Fibroblast of lung (primary cell): ENCODE measurements at regions not wholly inside any gene's neighbourhood (a gene's known extent, or its start where the extent isn't known, plus 50 kb on each side); places are given as distances from the start of the nearest gene placed in this dataset.

Experiments used
- DNase-seq, 2 donors: peaks; one replicate each; pipeline versions ENCODE4 v3.0.0 to v3.0.0-alpha.2; 2010; ENCODE audit warnings: low read depth in 2 of 2
- H2AFZ ChIP-seq: 2 replicates; pipeline ENCODE4 v1.5.1; 2012; ENCODE audit warnings: low read length, control low read depth, inconsistent platforms
- H3K27ac ChIP-seq: 2 replicates; pipeline ENCODE4 v1.5.1; 2011; ENCODE audit warnings: low read length, control low read depth; ENCODE audit not compliant: insufficient read depth
- H3K27me3 ChIP-seq: 2 replicates; pipeline ENCODE4 v1.5.1; 2011; ENCODE audit warnings: mild to moderate bottlenecking, low read length; ENCODE audit not compliant: control insufficient read depth, insufficient read depth
- H3K36me3 ChIP-seq: 2 replicates; pipeline ENCODE4 v1.5.1; 2011; ENCODE audit warnings: low read length; ENCODE audit not compliant: control insufficient read depth, insufficient read depth
- H3K4me1 ChIP-seq: 2 replicates; pipeline ENCODE4 v1.5.1; 2011; ENCODE audit warnings: low read length; ENCODE audit not compliant: control insufficient read depth, insufficient read depth; ENCODE audit errors: extremely low read depth
- H3K4me2 ChIP-seq: 2 replicates; pipeline ENCODE4 v1.5.1; 2011; ENCODE audit warnings: low read length, control low read depth; ENCODE audit not compliant: insufficient read depth; ENCODE audit errors: extremely low read depth
- H3K4me3 ChIP-seq, 4 experiments: fragments of 200-600 bp in 1 of 4; sonication (generic) in 1 of 4; replicated peaks in 1 of 4; 2 replicates each; pipeline ENCODE4 v1.5.1; 2011 to 2016; ENCODE audit warnings: low read length in 4 of 4, low read depth in 3 of 4, mild to moderate bottlenecking in 3 of 4, control low read depth in 2 of 4, inconsistent platforms in 1 of 4, mixed read lengths in 1 of 4; ENCODE audit not compliant: insufficient read depth in 1 of 4; ENCODE audit errors: control extremely low read depth in 1 of 4
- H3K79me2 ChIP-seq: 2 replicates; pipeline ENCODE4 v1.5.1; 2012; ENCODE audit warnings: mild to moderate bottlenecking, low read length, inconsistent platforms; ENCODE audit not compliant: control insufficient read depth, insufficient read depth
- H3K9ac ChIP-seq: 2 replicates; pipeline ENCODE4 v1.5.1; 2011; ENCODE audit warnings: mild to moderate bottlenecking, low read length, control low read depth; ENCODE audit not compliant: insufficient read depth
- H3K9me3 ChIP-seq: 2 replicates; pipeline ENCODE4 v1.5.1; 2012; ENCODE audit warnings: low read depth, low read length; ENCODE audit not compliant: control insufficient read depth, insufficient read depth
- H4K20me1 ChIP-seq: 2 replicates; pipeline ENCODE4 v1.5.1; 2011; ENCODE audit warnings: low read length; ENCODE audit not compliant: control insufficient read depth, insufficient read depth; ENCODE audit errors: extremely low read depth
- CTCF ChIP-seq, 2 donors: IDR thresholded peaks in 1 of 2; conservative IDR thresholded peaks in 1 of 2; 1 replicate in 1 of 2; 2 replicates in 1 of 2; pipeline ENCODE4 v1.5.1; 2011 to 2012; ENCODE audit warnings: low read length in 2 of 2, control low read depth in 1 of 2, inconsistent platforms in 1 of 2, low read depth in 1 of 2, mild to moderate bottlenecking in 1 of 2
- EZH2 ChIP-seq: IDR thresholded peaks from 2 replicates; pipeline ENCODE4 v1.5.1; 2012; ENCODE audit warnings: low read length, control low read depth, mild to moderate bottlenecking; ENCODE audit errors: missing control alignments

GRCh38 chr11:96758957-96759356 lies 369.1 kb downstream of the JRKL start:
- Histone ChIP-seq H3K27me3 (no peaks in the 10 kb centered on the region), H3K9ac (no peak overlapping the region), H3K4me1 (no peaks in the 10 kb centered on the region), H4K20me1 (no peaks in the 10 kb centered on the region), H3K9me3 (no peaks in the 10 kb centered on the region), H3K36me3 (no peaks in the 10 kb centered on the region), H3K4me2 (no peak overlapping the region), H3K27ac (no peak overlapping the region), H3K4me3 (no peak overlapping the region), H3K79me2 (no peaks in the 10 kb centered on the region), H2AFZ (no peak overlapping the region)
- no peak for DNase-seq
- TF ChIP-seq EZH2: no peak
- no peak for TF ChIP-seq CTCF (conservative IDR thresholded peaks at IDR 0.05 in 1 of 2, IDR thresholded peaks at IDR 0.05 in 1 of 2; ENCODE audit: low read depth in 1 of 2, low read length in 2 of 2)

GRCh38 chr11:96760306-96760705 lies 370.5 kb downstream of the JRKL start:
- H3K36me3 ChIP-seq: no peaks in the 10 kb centered on the region
- no peaks in the 10 kb centered on the region for H3K27me3 ChIP-seq
- no peak overlapping the region for H3K4me3 ChIP-seq
- no peak overlapping the region for H3K9ac ChIP-seq
- no peaks in the 10 kb centered on the region for H3K4me1 ChIP-seq
- H3K27ac ChIP-seq: no peak overlapping the region
- TF ChIP-seq EZH2 (no peak), CTCF (conservative IDR thresholded peaks at IDR 0.05 in 1 of 2, IDR thresholded peaks at IDR 0.05 in 1 of 2; ENCODE audit: low read depth in 1 of 2, low read length in 2 of 2) (no peak)
- no peak overlapping the region for H3K4me2 ChIP-seq
- no peaks in the 10 kb centered on the region for H3K9me3 ChIP-seq
- no peaks in the 10 kb centered on the region for H4K20me1 ChIP-seq
- H2AFZ ChIP-seq: no peak overlapping the region
- no peak for DNase-seq
- no peaks in the 10 kb centered on the region for H3K79me2 ChIP-seq

DNA sequence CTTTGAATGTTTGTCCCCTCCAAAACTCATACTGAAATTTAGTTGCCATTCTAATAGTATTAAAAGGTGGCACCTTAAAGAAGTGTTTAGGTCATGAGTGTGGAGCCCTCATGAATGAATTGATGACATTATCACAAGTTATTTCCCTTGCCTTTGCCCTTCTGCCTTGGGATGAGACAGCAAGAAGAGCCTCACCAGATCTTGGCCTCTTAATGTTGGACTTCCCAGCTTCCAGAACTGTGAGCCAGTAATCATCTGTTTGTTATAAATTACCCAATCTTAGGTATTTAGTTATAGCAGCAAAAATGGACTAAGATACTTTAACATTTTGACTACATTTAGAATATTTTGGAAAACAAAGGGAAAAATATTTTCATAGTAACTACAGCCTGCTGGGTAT lies 371.0 kb downstream of the JRKL start:
- H3K79me2 ChIP-seq: no peaks in the 10 kb centered on the region
- H3K4me1 ChIP-seq: no peaks in the 10 kb centered on the region
- no peak overlapping the region for H3K9ac ChIP-seq
- H3K27me3 ChIP-seq: no peaks in the 10 kb centered on the region
- no peaks in the 10 kb centered on the region for H4K20me1 ChIP-seq
- no peak overlapping the region for H3K4me3 ChIP-seq
- H2AFZ ChIP-seq: no peak overlapping the region
- H3K4me2 ChIP-seq: no peak overlapping the region
- no peaks in the 10 kb centered on the region for H3K36me3 ChIP-seq
- no peak for TF ChIP-seq CTCF (conservative IDR thresholded peaks at IDR 0.05 in 1 of 2, IDR thresholded peaks at IDR 0.05 in 1 of 2; ENCODE audit: low read depth in 1 of 2, low read length in 2 of 2)
- TF ChIP-seq EZH2: no peak
- no peak for DNase-seq
- no peaks in the 10 kb centered on the region for H3K9me3 ChIP-seq
- no peak overlapping the region for H3K27ac ChIP-seq
